KBM-7 (cell line): ENCODE measurements at regions not wholly inside any gene's neighbourhood (a gene's known extent, or its start where the extent isn't known, plus 50 kb on each side); places are given as distances from the start of the nearest gene placed in this dataset.
"Not testable (repeated sequence)": the region's sequence is repeated elsewhere in the genome, so short reads cannot be mapped to it uniquely, and the experiment has no call there.

Experiments
- DNase-seq: peaks from one replicate; pipeline ENCODE4 v3.0.0-alpha.2; 2015
- in situ Hi-C: fragments of 300-500 bp; cut with MboI; formaldehyde crosslinking; loops from 2 replicates; pipeline ENCODE4 v1.14.3; 2020; ENCODE audit warnings: low sequenced_read_pairs, low pct_unique_long_range_greater_than_20kb, mixed read lengths

DNA sequence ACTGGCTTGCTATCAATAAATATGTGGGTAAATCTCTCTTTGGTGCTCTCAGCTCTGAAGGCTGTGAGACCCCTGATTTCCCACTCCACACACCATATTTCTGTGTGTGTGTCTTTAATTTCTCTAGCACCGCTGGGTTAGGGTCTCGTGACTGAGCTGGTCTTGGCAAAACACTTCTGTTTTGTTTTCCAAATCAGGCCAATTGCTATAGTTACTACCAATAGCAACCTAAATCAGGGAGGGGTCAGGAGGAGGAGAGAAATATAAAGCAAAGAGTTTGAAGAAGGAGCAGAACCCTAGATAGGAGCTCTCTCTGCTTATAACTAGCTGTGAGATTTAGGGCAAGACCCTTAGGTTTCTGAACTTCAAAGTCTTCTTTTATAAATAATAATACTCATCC is 250.5 kb upstream of the IGFBP7 start:
- in situ Hi-C loops = no loop called here
- DNase-seq = no peak

DNA sequence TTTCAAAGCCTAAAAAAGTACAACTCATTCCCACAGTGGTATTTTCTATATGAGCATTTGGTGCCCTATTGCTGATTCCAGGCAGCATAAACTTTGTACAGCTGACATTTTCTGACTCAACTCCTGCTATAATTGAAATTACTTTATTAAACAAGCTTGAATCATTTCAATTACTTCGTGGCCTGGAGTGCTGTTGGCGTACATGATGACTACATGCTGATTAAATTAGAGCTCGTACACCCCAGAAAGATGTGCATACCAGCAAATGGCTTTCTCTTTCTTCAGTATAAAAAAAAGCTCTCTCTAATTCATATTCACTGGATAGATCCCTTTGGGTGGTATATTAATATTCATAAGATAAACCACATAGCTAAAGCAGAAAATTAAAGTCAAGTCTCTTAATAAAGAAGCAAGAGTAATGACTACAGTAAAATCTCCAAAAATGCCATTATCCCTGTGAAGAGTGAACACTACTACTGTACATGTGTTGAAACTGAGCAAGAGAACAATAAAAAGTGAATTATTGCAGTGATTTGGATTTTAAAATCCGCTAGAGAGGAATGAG is 245.0 kb upstream of the IGFBP7 start:
- no peak for DNase-seq
- in situ Hi-C loops = no loop called here

DNA sequence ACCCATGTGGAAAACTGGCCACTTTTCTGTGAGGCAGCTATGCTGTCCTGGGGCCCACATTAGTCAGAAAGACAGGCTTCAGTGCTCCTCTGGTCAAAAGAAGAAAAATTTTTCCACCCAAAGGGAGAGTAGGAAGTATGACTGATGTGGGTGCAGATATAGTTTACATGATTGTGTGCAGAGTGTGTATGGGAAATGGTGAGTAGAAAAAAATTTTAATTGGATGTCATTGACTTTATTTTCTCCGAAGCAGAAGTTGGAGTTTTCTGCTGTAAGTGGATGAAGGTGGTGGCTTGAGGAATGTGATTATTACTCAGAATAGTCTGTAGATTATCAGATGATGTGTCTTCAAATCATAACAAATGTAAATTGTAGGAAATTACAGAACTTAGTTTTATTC is 241.5 kb upstream of the IGFBP7 start:
- in situ Hi-C loops = no loop called here
- no peak for DNase-seq

DNA sequence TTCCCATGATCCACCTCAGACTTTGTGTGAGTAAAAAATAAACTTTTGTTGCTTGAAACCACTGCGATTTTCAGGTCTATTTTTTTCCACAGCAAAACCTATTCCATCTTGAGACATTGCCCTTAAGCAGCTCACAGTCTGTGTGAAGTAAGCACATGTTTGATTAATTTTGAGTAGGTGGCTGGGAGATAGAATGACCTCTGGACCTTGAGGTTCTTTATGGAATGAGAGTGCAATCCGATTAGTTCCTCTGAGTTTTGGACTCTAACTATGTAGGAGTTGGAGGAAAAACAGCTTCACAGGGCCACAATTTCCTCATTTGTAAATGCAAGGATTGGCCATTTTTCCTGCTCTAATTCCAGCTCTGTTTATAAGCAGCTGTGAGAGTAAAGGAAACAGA is 234.1 kb upstream of the IGFBP7 start:
- DNase-seq = no peak
- in situ Hi-C loops = no loop called here

DNA sequence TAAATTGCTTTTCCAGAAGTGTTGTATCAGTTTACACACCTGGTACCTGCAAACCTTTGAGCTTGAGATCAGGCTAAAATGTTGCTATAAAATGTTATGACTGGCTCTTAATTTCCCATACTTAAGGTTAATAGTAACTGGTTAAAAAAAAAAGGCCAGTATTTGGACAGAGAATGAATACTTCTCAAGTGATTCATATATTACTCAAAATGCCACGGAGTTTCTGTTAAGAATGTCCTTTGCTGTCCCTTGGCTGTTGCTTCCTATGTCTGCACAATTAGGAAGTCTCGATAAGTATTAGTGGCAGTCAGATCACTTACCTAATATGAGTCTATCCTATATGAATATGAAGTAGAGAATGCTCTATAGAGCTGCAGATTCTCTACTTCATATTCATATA is 232.2 kb upstream of the IGFBP7 start:
- in situ Hi-C loops = no loop called here
- DNase-seq = no peak

DNA sequence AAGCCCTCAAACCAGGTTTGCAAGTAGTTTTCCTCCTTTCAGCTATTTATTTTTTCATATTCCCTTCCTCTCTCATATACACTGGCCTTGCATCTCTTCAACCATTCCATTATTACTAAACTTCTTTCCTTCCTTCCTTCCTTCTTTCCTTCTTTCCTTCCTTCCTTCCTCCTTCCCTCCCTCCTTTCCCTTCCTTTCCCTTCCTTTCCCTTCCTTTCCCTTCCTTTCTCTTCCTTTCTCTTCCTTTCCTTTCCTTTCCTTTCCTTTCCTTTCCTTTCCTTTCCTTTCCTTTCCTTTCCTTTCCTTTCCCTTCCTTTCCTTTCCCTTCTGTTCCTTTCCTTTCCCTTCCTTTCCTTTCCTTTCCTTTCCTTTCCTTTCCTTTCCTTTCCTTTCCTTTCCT is 228.7 kb upstream of the IGFBP7 start:
- DNase-seq, in situ Hi-C loops: not testable (repeated sequence)

DNA sequence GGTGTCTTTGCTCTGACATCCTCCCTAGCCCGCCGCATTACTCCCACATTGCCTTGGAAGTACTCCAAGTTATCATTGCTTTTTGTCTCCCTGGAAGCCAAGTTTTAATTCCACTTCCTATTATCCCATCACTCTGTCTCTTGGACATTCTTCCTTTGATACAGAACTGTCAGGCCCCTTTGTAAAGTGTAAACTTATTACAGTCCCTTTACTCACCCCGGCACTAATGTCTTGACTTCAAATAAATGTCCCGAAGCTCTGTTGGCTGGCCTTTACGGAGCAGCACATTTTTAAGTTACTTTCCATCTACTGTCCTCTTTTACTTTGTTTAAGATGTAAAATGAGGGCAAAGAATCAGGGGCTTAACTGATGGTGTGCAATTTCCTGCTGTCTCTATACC is 223.5 kb upstream of the IGFBP7 start:
- in situ Hi-C loops = no loop called here
- DNase-seq = no peak

DNA sequence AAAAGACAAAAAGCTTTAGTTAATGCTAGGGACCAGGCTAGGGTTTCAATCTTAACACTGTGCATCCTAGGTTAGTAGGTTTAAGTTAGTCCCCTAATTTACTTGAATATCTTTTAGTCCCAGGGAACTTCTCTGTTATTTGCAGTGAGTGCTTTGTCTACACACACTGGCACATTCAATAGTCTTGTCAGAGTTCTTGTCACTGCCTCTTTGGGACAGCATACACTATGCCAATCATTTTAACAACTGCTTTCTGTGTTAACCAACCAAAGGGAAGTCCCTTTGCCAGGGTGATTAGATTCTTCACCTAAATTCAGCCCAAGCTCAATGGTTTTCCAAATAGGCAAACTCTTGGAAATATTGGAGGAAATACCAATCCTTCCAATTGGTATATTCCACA is 221.8 kb upstream of the IGFBP7 start:
- in situ Hi-C loops = no loop called here
- DNase-seq = no peak

DNA sequence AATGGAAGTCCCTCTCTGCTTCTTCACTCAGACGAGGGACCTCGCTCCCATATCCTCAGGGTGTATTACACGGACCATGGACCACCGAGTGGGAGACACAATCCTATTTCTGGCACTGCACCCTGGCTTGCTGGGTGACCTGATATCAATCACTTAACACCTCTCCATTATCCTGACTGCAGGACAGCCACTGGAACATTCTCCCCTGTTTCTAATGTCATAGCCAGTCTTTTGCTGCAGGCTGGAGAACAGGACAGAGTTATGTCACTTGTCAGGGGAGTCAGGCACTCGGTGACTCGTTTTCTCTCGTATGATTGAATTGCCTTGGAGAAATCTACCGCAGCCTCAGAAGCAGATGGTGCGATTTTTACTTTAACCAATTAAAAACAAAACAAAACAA is 219.1 kb upstream of the IGFBP7 start:
- in situ Hi-C loops = no loop called here
- no peak for DNase-seq

DNA sequence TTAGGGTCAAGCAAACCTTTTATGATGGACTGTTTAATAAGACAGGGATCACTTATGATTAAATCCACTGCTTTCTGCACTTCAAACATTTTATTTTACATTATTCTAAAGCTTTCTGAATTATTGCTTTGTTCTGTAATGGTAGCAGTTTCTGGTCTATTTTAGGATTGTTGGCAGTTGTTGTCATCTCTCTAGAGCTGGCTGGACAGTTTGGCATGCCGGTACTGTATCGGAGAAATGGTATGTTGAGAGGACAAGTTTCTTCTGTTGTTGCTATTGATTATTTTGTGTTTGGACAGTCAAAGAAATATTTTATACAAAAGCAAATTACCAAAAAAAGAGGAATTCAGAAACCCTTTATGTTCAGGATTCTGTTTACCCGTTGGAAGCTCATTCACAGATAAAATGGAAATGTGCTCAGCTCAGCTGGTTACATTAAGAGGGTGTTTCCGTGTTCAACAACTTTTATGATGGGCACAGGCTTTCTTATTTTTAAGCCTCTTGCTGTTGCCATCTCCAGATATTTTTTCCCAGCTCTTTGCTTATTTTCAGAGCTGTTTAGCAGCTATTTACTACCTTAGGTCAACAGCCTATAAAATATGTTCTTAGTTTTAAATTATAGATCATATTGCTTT is 214.6 kb upstream of the IGFBP7 start:
- in situ Hi-C loops = no loop called here

DNA sequence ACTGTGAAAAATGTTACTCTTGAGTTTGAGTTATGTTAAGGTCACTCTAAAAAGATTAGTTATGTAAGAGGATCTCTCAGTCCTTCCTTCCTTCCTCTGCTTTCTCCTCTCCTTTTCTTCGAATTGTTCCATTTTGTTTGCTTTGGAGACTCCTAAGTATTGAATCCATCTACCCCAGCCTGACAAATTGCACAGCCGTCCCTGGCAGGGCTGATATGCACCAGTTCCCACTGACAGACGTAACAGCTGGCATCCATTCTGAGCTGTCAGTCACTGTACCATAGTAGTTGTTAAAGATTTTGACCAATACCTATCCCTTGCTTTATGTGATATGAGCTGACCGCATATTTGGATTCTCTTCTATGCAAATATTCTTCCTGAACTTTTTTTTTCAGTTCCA is 210.7 kb upstream of the IGFBP7 start:
- DNase-seq = no peak
- in situ Hi-C loops = no loop called here

More for the DNA sequence above, 214.6 kb upstream of the IGFBP7 start:
- DNase-seq = no peak

DNA sequence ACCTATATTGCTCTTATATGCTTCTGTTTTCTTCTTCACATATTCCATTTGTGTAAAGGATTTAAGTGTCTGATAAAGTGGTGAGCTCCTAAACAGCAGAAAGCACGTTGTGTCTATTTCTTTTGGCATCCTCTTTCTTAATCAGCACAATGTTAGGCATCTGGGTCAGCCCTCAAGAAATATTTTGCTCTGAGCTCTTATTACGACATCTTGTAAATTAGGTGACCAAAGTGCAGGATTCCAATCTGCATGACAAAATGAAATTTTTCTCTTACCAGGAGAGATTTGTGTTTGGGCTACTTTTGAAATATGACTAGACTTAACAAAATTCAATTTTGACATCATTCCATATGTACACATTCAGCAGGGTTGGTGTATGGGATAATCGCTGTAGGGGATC is 210.0 kb upstream of the IGFBP7 start:
- in situ Hi-C loops = no loop called here
- no peak for DNase-seq

DNA sequence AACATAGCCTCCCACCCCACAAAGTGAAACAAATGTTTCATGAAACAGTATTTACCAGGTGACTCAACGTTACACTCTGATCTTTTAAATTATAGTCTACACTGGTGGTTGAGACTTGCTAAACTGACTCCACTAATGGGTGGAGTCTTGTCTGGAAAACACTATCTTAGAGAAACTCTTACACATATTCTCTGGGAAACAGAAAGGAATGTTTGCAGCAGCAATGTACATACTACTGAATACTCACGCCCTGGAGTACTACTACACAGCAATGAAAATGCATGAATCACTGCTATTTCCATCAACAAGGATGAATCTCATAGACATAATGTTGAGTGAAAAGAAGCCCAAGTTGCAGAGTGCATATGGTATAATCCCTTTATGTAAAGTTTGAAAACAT is 208.5 kb upstream of the IGFBP7 start:
- no peak for DNase-seq
- in situ Hi-C loops = no loop called here

DNA sequence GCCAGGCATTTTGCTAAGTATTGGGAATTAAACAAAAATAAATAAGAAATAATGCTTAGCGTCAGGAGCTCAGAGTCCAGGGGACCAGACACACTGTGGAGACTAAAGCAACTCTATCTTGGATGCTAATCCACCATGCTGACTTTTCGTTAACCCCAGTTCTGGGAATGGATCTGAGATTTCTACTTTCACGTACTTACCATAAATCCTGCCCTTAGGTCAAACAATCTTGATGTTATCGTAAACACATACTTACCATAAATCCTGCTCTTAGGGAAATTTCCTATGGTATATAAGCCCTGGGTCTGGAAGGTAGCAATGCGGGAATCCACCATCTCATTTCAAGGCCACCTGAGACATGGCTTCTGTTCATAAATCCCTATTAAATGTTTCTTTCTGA is 204.5 kb upstream of the IGFBP7 start:
- in situ Hi-C loops = no loop called here
- no peak for DNase-seq

DNA sequence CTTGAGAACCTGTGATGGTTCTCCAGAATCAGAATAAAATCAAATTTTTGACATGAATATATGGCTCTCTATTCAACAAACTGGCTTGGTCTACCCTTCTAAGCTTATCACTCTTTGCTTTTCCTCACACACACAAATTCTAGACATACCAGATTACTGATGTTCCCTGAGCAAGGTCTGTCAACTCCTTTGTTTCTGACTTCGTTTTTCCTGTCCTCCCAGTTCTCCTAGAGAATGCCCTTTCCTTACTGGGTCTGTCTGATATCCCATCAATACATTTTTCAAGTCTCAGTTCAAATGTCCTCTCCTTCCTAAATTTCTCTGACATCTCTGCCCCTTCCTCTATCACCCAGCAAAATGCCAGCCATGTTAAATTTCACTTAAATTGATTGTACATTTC is 202.1 kb upstream of the IGFBP7 start:
- no peak for DNase-seq
- in situ Hi-C loops = no loop called here

DNA sequence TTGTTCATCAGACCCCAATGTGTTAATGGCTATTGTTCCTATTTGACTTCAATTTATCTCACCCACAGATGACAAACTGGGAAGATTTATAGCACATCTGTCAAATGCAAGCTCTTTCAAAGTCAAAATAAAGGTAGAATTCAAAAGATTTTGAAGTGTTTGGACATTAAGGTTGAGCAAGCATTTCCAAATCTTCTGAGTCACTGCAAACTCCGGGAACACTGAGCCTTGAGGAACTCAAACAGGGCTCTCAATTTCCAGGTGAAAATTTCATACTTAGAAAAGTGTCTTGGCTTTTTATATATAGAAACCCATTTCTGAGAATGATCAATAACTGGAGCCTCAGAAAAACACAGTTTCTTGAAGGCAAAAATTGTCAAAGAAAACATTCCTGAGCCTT is 199.5 kb upstream of the IGFBP7 start:
- DNase-seq = no peak
- in situ Hi-C loops = no loop called here

DNA sequence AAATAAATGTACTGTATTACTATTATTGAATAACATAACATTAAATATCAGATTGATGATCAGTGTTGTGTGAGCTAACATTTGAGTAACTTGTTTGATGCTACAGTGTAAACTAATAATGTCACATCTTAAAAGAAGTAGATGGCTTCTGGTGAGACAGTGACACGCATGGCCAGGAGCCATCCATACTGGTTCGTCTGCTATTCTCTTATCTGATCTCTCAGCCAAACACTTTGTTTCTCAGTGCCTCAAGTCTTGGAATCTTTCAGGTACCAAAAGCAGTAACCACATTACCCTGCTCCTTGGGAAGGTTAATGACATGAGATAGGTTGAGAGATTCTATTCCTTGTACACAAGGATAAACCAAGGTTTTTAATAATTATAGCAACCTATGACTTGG is 198.1 kb upstream of the IGFBP7 start:
- in situ Hi-C loops = no loop called here
- no peak for DNase-seq

DNA sequence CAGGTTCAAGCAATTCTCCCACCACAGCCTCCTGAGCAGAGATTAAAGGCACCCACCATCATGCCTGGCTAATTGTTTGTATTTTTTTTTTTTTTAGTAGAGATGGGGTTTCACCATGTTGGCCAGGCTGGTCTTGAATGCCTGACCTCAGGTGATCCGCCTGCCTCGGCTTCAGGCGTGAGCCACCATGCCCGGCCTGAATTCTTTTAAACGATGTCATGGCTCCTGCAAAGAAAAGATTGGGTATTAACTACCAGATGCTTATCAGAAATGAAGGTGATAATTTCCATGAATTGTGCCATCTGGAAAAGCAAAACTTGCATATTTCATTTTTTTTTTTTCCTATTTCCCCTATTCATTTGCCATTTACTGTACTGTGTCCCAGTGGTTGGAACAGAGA is 195.7 kb upstream of the IGFBP7 start:
- DNase-seq = no peak
- in situ Hi-C loops = no loop called here

DNA sequence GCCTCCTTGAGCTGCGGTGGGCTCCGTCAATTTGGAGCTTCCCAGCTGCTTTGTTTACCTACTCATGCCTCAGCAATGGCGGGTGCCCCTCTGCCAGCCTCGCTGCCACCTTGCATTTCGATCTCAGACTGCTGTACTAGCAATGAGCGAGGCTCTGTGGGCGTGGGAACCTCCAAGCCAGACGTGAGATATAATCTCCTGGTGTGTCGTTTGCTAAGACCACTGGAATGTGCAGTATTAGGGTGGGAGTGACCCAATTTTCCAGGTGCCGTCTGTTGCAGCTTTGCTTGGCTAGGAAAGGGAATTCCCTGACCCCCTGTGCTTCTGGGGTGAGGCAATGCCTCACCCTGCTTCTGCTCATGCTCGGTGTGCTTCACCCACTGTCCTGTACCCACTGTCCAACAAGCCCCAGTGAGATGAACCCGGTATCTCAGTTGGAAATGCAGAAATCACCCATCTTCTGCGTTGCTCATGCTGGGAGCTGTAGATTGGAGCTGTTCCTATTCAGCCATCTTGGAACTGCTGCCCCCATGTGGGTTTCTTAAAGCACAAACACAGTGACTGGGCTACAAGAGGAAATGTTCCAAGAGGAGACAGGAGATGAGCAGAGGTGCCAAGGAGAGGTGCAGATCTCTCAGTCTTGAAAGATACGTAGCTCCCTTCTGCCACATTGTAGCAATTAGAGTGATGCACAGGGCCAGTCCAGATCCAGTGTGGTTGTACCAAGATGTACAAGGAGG is 193.0 kb upstream of the IGFBP7 start:
- DNase-seq = no peak
- in situ Hi-C loops = no loop called here

DNA sequence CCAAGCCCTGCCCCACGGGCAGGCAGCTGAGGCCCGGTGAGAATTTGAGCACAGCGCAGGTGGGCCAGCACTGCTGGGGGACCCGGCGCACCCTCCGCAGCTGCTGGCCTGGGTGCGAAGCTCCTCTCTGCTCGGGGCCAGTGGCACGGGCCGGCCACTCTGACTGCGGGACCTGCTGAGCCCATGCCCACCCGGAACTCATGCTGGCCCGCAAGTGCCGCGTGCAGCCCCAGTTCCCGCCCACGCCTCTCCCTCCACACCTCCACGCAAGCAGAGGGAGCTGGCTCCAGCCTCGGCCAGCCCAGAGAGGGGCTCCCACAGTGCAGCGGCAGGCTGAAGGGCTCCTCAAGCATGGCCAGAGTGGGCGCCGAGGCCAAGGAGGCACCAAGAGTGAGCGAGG is 190.1 kb upstream of the IGFBP7 start:
- in situ Hi-C loops, DNase-seq: not testable (repeated sequence)

DNA sequence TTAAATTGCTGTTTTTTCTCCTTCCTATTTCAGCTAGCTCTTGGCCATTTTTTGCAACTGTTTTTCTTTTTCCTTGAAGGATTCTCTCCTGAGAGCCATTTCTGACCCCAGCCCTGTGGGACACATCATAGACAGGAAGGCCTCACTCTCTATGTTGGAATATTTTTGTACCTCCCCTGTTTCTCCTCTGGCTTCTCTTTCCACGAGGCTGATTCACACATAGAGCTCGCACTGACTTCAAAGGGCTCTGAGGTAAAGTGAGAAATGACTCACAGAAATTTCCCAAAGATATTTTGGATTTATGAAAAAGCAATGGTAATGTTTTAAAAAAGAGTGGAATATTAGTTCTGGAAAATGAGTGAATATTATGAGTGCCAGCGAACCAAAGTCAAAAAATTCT is 181.7 kb upstream of the IGFBP7 start:
- no peak for DNase-seq
- in situ Hi-C loops = no loop called here
